ENCODE measurements at regions not wholly inside any gene's neighbourhood (a gene's known extent, or its start where the extent isn't known, plus 50 kb on each side); places are given as distances from the start of the nearest gene placed in this dataset.
"Not testable (repeated sequence)": the region's sequence is repeated elsewhere in the genome, so short reads cannot be mapped to it uniquely, and the experiment has no call there.

DNA sequence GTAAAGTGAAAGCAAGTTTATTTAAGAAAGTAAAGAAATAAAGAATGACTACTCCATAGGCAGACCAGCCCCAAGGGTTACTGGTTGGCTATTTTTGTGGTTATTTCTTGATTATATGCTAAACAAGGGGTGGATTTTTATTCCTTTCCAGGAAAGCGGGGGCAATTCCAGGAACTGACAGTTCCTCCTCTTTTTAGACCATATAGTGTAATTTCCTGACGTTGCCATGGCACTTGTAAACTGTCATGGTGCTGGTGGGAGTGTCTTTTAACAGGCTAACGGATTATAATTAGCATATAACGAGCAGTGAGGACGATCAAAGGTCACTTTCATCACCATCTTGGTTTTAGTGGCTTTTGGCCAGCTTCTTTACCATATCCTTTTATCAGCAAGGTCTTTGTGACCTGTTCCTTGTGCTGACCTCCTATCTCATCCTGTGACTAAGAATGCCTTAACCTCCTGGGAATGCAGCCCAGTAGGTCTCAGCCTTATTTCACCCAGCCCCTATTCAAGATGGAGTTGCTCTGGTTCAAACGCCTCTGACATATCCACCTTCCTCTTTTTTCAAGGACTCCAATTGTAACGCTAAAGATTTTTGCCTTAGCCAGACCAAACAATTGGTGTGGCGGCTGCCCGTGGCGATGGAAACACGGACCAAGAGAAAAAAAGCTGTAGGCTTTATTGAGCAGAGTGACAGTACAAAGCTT, 103.8 kb downstream of the FAM72B start:
- H3K27me3 ChIP-seq (replicated peaks; ENCODE audit: insufficient read depth); H3K4me3 ChIP-seq; in situ Hi-C loops (cut with MboI); H3K27ac ChIP-seq; H2AFZ ChIP-seq; H3K9ac ChIP-seq; H3K4me2 ChIP-seq (ENCODE audit: unreplicated experiment); H3K9me3 ChIP-seq (ENCODE audit: low read depth); H3K79me2 ChIP-seq (ENCODE audit: insufficient read depth); DNase-seq; H3F3A ChIP-seq (ENCODE audit: insufficient read depth); H3K4me1 ChIP-seq (ENCODE audit: insufficient read depth); H3K9me2 ChIP-seq (ENCODE audit: insufficient read depth); H4K20me1 ChIP-seq (ENCODE audit: insufficient read depth); H3K36me3 ChIP-seq (ENCODE audit: low read depth): not testable (repeated sequence)
- 18 to 24% methylated on average over 11 of the region's 11 CpGs for WGBS, 2 experiments (ENCODE audit: low coverage in 1 of 2, low lambda C conversion rate in 2 of 2, missing lambda C conversion rate in 2 of 2)

DNA sequence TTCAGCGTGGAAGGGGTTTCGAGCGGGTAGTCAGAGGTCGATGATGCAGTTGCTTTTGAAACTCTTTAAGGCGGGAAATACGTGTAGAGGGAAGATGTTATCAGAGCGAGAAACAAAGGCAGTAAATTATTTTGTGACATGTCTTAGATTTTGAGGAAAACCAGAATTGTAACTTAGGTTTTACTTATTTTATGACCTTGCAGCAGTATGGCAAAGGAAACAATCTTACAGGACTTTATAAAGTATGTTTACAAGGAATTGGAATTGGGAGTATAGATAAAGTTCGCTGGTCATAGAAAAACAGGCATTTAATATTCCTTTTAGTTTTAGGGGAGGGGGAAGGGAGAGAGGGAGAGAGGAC, 103.3 kb downstream of the FAM72B start:
- H3F3A ChIP-seq (ENCODE audit: insufficient read depth); H3K4me3 ChIP-seq; H3K9ac ChIP-seq; H3K9me2 ChIP-seq (ENCODE audit: insufficient read depth); H3K79me2 ChIP-seq (ENCODE audit: insufficient read depth); H3K27me3 ChIP-seq (replicated peaks; ENCODE audit: insufficient read depth); H3K4me2 ChIP-seq (ENCODE audit: unreplicated experiment); in situ Hi-C loops (cut with MboI); H2AFZ ChIP-seq; H3K4me1 ChIP-seq (ENCODE audit: insufficient read depth); H3K36me3 ChIP-seq (ENCODE audit: low read depth); H4K20me1 ChIP-seq (ENCODE audit: insufficient read depth); H3K9me3 ChIP-seq (ENCODE audit: low read depth); DNase-seq; H3K27ac ChIP-seq: not testable (repeated sequence)
- WGBS, 2 experiments (ENCODE audit: low coverage in 1 of 2, low lambda C conversion rate in 2 of 2, missing lambda C conversion rate in 2 of 2), result 30 to 31% methylated on average over 7 to 8 of the region's 8 CpGs

DNA sequence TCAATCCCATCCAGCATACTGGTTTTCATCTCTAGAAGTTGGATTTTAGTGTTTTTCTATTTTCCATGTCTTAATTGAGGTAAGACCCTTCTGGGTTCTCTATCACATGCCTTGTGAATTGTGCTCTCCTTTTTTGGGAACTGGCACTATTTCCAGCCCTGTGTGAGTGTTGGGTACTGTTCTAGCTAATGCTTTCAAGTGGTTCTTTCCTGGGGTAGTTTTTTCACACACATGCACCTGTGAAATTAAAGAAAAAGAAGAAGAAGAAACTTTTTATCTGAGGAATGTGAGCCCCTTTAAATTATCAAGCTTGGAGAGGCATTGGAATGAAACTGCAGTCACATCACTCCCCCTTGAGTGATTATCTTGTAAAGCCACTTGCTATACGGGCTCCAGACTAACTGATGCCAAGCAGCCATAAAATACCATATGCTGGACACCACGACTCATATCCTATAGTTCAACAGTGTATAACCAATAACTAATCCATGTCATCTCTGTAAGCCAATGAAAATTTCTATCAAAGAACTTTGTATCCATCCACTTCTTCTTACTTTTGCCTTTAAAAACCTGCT, 102.4 kb downstream of the FAM72B start:
- 0% methylated on average over 2 of the region's 2 CpGs for WGBS, 2 experiments (ENCODE audit: low coverage in 1 of 2, low lambda C conversion rate in 2 of 2, missing lambda C conversion rate in 2 of 2)
- H3K27me3 ChIP-seq (replicated peaks; ENCODE audit: insufficient read depth); H3K36me3 ChIP-seq (ENCODE audit: low read depth); in situ Hi-C loops (cut with MboI); H3K27ac ChIP-seq; H3K79me2 ChIP-seq (ENCODE audit: insufficient read depth); H3K4me3 ChIP-seq; H3K4me2 ChIP-seq (ENCODE audit: unreplicated experiment); H3K4me1 ChIP-seq (ENCODE audit: insufficient read depth); H2AFZ ChIP-seq; DNase-seq; H3K9me3 ChIP-seq (ENCODE audit: low read depth); H3K9ac ChIP-seq; H3F3A ChIP-seq (ENCODE audit: insufficient read depth); H4K20me1 ChIP-seq (ENCODE audit: insufficient read depth); H3K9me2 ChIP-seq (ENCODE audit: insufficient read depth): not testable (repeated sequence)

DNA sequence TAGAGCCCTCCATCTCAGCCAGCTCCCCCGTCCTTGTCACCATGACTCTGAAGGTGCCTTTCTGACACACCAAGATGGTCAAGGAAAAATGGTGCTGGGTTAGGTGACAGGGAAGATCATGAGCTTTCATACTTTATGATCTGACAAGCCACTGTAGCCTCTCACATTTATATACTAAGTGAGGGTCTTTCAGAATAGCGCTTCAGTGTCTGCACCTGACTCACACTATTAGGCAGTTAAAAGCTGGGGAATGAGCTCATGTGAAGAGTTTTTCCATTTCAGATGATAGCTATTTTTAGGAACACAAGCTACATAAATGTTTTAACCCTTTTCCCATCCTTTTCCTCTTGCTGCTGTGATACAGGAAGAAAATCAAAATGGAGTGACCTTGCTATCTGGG, 101.1 kb downstream of the FAM72B start:
- H3K27ac ChIP-seq; H3K79me2 ChIP-seq (ENCODE audit: insufficient read depth); H2AFZ ChIP-seq; H3K9me3 ChIP-seq (ENCODE audit: low read depth); H3K9me2 ChIP-seq (ENCODE audit: insufficient read depth); H3K36me3 ChIP-seq (ENCODE audit: low read depth); H3F3A ChIP-seq (ENCODE audit: insufficient read depth); H3K4me3 ChIP-seq; H3K9ac ChIP-seq; H3K27me3 ChIP-seq (replicated peaks; ENCODE audit: insufficient read depth); H3K4me1 ChIP-seq (ENCODE audit: insufficient read depth); H4K20me1 ChIP-seq (ENCODE audit: insufficient read depth); in situ Hi-C loops (cut with MboI); H3K4me2 ChIP-seq (ENCODE audit: unreplicated experiment); DNase-seq: not testable (repeated sequence)
- WGBS, 2 experiments (ENCODE audit: low coverage in 1 of 2, low lambda C conversion rate in 2 of 2, missing lambda C conversion rate in 2 of 2), result 71 to 73% methylated on average over 1 of the region's 2 CpGs

DNA sequence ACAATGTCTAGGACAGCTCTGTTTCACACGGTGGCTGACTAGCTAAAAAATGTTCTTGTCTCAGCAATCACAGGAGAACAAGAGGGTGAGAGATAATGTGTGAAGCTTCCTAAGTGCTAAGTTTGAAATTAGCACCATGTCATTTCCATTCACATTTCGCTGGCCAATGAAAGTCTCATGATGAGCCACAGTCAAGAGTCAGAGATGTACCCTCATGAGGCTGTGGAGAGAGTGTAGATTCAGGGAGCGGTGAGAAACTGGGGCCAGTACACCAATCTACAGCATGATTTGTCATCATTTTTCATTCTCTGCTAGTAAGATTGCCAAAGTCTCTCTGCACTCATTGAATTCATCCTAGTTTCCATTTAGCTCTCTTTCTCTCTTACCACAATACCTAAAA, 97.9 kb downstream of the FAM72B start:
- in situ Hi-C loops (cut with MboI); H3F3A ChIP-seq (ENCODE audit: insufficient read depth); H4K20me1 ChIP-seq (ENCODE audit: insufficient read depth); H3K9me2 ChIP-seq (ENCODE audit: insufficient read depth); H3K4me2 ChIP-seq (ENCODE audit: unreplicated experiment); H3K4me1 ChIP-seq (ENCODE audit: insufficient read depth); H3K79me2 ChIP-seq (ENCODE audit: insufficient read depth); DNase-seq; H2AFZ ChIP-seq; H3K27ac ChIP-seq; H3K27me3 ChIP-seq (replicated peaks; ENCODE audit: insufficient read depth); H3K4me3 ChIP-seq; H3K36me3 ChIP-seq (ENCODE audit: low read depth); H3K9ac ChIP-seq; H3K9me3 ChIP-seq (ENCODE audit: low read depth): not testable (repeated sequence)
- WGBS, 2 experiments (ENCODE audit: low coverage in 1 of 2, low lambda C conversion rate in 2 of 2, missing lambda C conversion rate in 2 of 2), result 50% methylated on average over 3 of the region's 3 CpGs

DNA sequence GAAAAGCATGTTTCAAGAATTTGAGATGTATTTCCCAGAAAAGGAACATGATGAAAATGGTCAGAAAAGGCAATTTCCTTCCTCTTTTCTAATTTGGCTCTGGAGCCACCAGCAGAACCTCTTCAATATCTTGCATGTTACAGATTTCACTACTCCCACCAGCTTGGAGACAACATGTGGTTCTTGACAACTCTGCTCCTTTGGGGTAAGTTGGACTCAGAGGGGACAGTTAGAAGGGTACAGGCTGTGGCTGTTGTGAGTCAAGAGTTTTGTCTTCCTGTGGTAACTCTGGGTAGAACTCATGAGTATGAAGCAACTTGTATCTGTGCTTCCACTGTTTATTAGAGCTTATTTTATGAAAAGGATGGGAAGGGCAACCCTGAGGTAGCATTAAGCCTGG, 96.9 kb downstream of the FAM72B start:
- H3K9me3 ChIP-seq (ENCODE audit: low read depth); H2AFZ ChIP-seq; H3K9me2 ChIP-seq (ENCODE audit: insufficient read depth); H3K27me3 ChIP-seq (replicated peaks; ENCODE audit: insufficient read depth); H3F3A ChIP-seq (ENCODE audit: insufficient read depth); H3K4me3 ChIP-seq; H3K9ac ChIP-seq; H3K4me1 ChIP-seq (ENCODE audit: insufficient read depth); DNase-seq; H3K4me2 ChIP-seq (ENCODE audit: unreplicated experiment); H3K27ac ChIP-seq; H3K36me3 ChIP-seq (ENCODE audit: low read depth); H3K79me2 ChIP-seq (ENCODE audit: insufficient read depth); H4K20me1 ChIP-seq (ENCODE audit: insufficient read depth); in situ Hi-C loops (cut with MboI): not testable (repeated sequence)

DNA sequence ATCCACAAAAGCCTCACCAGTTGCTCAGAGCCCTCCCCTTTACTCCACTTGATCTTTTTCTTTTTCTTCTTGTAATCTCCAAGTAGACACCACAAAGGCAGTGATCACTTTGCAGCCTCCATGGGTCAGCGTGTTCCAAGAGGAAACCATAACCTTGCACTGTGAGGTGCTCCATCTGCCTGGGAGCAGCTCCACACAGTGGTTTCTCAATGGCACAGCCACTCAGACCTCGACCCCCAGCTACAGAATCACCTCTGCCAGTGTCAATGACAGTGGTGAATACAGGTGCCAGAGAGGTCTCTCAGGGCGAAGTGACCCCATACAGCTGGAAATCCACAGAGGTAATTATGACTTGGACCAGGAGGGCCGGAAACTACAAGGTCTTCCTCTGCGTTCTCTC, 95.6 kb downstream of the FAM72B start:
- H3K4me2 ChIP-seq (ENCODE audit: unreplicated experiment); H3K4me3 ChIP-seq; DNase-seq; H3K9me2 ChIP-seq (ENCODE audit: insufficient read depth); H3K9me3 ChIP-seq (ENCODE audit: low read depth); H4K20me1 ChIP-seq (ENCODE audit: insufficient read depth); H3K79me2 ChIP-seq (ENCODE audit: insufficient read depth); H3K9ac ChIP-seq; in situ Hi-C loops (cut with MboI); H3K27ac ChIP-seq; H3F3A ChIP-seq (ENCODE audit: insufficient read depth); H3K27me3 ChIP-seq (replicated peaks; ENCODE audit: insufficient read depth); H2AFZ ChIP-seq; H3K4me1 ChIP-seq (ENCODE audit: insufficient read depth); H3K36me3 ChIP-seq (ENCODE audit: low read depth): not testable (repeated sequence)
- WGBS, 2 experiments (ENCODE audit: low coverage in 1 of 2, low lambda C conversion rate in 2 of 2, missing lambda C conversion rate in 2 of 2), result 0 to 17% methylated on average over 1 of the region's 5 CpGs

DNA sequence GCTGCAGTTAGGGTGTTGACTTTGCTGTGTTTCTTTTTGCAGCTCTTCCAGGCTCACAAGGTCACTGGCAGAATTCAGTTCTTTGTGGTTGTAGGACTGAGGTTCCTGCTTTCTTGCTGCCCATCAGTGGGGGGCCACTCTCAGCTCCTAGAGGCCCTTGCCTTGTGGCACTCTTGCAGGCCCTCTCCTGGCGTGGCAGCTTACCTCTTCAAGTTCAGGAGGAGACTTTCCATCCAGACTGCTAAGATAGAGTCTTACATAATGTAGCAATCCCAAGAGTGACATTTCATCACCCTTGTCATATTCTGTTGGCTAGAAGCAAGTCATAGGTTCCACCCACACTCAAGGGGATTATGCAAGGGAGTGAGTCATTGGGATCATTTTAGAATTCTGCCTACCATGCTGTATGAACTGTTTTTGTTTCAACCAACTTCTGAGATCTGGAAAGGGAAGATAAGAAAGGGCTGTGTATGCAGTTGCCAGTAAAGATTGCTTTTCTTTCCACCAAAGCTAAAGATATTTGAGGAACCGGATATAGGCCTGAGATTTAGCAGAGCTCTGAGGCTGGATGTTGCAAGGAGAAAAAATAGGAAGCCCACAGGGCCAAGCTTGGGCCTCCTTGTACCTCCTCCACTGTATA, 91.7 kb downstream of the FAM72B start:
- H3K36me3 ChIP-seq (ENCODE audit: low read depth); H3K27me3 ChIP-seq (replicated peaks; ENCODE audit: insufficient read depth); H3K79me2 ChIP-seq (ENCODE audit: insufficient read depth); H3K27ac ChIP-seq; H3K4me1 ChIP-seq (ENCODE audit: insufficient read depth); H3K9ac ChIP-seq; H3K9me3 ChIP-seq (ENCODE audit: low read depth); H3K9me2 ChIP-seq (ENCODE audit: insufficient read depth); H4K20me1 ChIP-seq (ENCODE audit: insufficient read depth); H3K4me2 ChIP-seq (ENCODE audit: unreplicated experiment); H3K4me3 ChIP-seq; H3F3A ChIP-seq (ENCODE audit: insufficient read depth); H2AFZ ChIP-seq; in situ Hi-C loops (cut with MboI): not testable (repeated sequence)
- peak; percentile 1 for DNase-seq
- WGBS, 2 experiments (ENCODE audit: low coverage in 1 of 2, low lambda C conversion rate in 2 of 2, missing lambda C conversion rate in 2 of 2), result 0 to 18% methylated on average over 1 to 2 of the region's 2 CpGs
